ENCODE measurements at regions not wholly inside any gene's neighbourhood (a gene's known extent, or its start where the extent isn't known, plus 50 kb on each side); places are given as distances from the start of the nearest gene placed in this dataset.

- no peak for TF ChIP-seq CTCF (IDR thresholded peaks at IDR 0.05; ENCODE audit: insufficient read depth, missing control alignments)
- FAIRE-seq (no peak), DNase-seq (ENCODE audit: insufficient read length, low spot score) (no peak)
Measured at GRCh38 chr2:120894966-120895365, 159.3 kb downstream of the GLI2 start.

- TF ChIP-seq CTCF (IDR thresholded peaks at IDR 0.05; ENCODE audit: insufficient read depth, missing control alignments) = no peak
- no peak for FAIRE-seq
Measured at GRCh38 chr2:120896126-120896525, 160.5 kb downstream of the GLI2 start.

DNA sequence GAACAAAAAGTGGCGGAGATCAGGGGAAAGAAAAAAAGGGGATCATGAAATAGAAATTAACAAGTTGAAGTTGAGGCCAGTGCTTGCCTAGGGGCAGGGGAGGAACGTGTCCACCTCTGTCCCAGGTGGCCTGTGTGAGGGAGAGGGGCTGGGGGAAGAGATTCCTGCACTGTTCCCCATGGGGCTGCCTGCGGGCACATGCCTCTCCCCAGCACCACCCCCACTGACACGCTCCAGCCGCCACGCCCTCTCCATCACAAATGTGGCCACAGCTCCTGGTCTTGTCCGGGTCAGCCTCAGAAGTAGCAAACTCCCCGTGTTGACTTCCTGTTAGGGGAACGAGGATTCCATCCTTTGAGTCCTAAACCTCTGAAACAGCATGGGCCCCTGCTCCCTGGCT lies 161.2 kb downstream of the GLI2 start:
- no peak for TF ChIP-seq CTCF (IDR thresholded peaks at IDR 0.05; ENCODE audit: insufficient read depth, missing control alignments)
- no peak for FAIRE-seq
- no peak for DNase-seq (ENCODE audit: insufficient read length, low spot score)

More at GRCh38 chr2:120896126-120896525, 160.5 kb downstream of the GLI2 start:
- no peak for DNase-seq (ENCODE audit: insufficient read length, low spot score)

DNA sequence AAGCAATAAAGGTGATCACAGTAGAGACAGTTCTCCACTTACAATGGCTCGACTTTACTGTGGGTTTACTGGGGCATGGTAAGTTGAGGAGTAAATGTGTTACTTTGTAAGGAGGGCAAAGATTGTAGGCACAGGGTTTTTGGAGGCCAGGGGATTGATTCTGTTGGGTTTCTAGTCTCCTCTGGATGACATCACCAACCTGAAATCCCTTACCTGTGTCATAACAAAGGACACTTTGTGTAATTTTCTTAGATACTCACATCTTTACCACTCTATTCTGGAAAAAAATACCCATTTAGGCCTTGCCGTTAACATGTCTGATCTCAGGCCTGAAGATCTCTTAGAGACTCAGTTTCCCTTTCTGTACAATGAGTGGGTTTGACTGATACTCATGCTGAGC lies 161.7 kb downstream of the GLI2 start:
- no peak for FAIRE-seq

GRCh38 chr2:120898496-120898895 lies 162.8 kb downstream of the GLI2 start:
- TF ChIP-seq CTCF (IDR thresholded peaks at IDR 0.05; ENCODE audit: insufficient read depth, missing control alignments) = no peak
- DNase-seq (ENCODE audit: insufficient read length, low spot score) = no peak
- no peak for FAIRE-seq

More for the DNA sequence above, 161.7 kb downstream of the GLI2 start:
- no peak for TF ChIP-seq CTCF (IDR thresholded peaks at IDR 0.05; ENCODE audit: insufficient read depth, missing control alignments)
- DNase-seq (ENCODE audit: insufficient read length, low spot score) = no peak

DNA sequence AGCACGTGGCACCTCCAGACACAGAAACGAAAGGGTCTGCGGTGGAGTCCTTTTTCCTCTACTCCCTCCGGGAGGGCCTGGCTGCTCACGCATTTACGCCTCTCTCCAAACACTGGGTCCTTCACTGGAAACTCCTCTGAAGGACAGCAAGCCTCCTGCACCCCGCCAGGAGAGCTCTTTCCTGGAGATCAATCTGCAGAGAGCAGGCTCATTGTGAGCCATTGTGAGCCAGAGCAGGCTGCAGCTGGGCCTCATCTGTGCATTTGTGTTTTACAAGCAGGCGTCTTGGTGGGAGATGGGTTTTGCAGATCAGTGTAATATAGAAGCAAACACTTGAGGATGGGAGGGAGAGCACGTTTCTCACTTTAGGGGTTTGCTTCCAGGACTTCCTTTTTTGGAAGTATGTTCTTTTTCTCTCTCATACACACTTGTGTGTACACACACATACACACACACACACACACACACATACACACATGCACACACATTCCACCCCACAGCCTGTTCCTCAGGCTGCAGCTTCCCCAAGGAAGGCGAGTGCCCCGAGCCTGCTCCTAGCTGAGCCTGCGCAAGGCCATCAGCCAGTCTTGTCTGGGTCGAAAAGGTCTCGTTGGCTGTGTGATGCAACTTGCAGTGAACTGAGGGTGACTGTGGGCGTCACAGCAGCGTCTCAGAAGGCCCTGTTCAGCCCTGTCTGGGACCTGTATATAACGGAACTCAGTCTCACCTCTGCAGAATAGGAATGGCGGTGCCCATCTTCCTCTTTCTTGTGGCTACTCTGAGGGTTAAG lies 163.5 kb downstream of the GLI2 start:
- DNase-seq (ENCODE audit: insufficient read length, low spot score) (no peak), FAIRE-seq (no peak)
- TF ChIP-seq CTCF (IDR thresholded peaks at IDR 0.05; ENCODE audit: insufficient read depth, missing control alignments) = no peak

DNA sequence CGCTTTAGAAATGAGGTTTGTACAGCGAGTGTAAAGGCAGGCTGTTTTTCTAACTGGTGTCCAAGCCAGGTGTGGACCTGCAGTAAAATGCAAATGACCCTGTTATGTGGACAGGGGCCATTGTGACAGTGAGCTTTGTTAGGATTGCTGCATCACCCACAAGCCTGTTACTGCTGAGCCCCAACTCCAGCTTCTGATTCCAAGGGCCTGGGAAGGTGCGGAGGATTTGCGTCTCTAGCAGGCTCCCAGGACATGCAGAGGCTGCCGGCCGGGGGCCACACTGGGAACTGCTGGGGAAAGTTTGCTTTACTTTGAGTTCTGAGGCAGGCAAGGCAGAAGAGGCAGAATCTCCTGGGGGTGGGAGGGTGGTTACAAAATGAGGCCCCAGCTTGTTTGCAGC lies 164.1 kb downstream of the GLI2 start:
- FAIRE-seq (no peak), DNase-seq (ENCODE audit: insufficient read length, low spot score) (no peak)
- peak; percentile 15 for TF ChIP-seq CTCF (IDR thresholded peaks at IDR 0.05; ENCODE audit: insufficient read depth, missing control alignments)

Data from D721Med (cell line).